ENCODE measurements at regions not wholly inside any gene's neighbourhood (a gene's known extent, or its start where the extent isn't known, plus 50 kb on each side); places are given as distances from the start of the nearest gene placed in this dataset.

DNA sequence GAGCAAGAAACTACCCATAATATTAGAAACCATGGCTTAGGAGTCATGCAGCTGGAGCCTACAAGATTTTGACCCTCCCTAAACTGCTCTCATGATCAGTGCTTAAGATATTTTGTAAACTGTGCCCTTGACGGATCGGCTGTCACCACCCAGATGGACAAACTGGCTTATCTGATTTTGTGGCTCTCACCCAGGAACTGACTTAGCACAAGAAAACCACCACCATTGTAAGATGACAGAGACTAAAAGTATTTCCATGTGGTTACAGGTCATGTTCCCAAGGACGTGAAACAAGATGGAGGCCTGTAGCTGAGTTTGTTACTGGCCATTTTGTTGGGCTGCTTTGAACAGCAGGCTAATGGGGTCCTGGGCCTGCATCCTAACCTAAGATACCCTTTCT lies 940.9 kb downstream of the OTOL1 start:
- no peak for DNase-seq (ENCODE audit: insufficient read length, low spot score, missing footprints)
- H3K4me3 ChIP-seq (ENCODE audit: insufficient read depth, low read length), result no peak overlapping the region
- peak overlapping the region; percentile 61 for H2AFZ ChIP-seq (ENCODE audit: low read length)
- H3K9me3 ChIP-seq (ENCODE audit: low read depth, low read length), result no peaks in the 10 kb centered on the region
- no peaks in the 10 kb centered on the region for H3K27me3 ChIP-seq (ENCODE audit: insufficient read depth, low read length)
- H3K36me3 ChIP-seq (ENCODE audit: insufficient read depth, low read length), result no peaks in the 10 kb centered on the region
- H3K79me2 ChIP-seq (ENCODE audit: insufficient read depth, low read length), result no peaks in the 10 kb centered on the region
- TF ChIP-seq, protein P1, sequence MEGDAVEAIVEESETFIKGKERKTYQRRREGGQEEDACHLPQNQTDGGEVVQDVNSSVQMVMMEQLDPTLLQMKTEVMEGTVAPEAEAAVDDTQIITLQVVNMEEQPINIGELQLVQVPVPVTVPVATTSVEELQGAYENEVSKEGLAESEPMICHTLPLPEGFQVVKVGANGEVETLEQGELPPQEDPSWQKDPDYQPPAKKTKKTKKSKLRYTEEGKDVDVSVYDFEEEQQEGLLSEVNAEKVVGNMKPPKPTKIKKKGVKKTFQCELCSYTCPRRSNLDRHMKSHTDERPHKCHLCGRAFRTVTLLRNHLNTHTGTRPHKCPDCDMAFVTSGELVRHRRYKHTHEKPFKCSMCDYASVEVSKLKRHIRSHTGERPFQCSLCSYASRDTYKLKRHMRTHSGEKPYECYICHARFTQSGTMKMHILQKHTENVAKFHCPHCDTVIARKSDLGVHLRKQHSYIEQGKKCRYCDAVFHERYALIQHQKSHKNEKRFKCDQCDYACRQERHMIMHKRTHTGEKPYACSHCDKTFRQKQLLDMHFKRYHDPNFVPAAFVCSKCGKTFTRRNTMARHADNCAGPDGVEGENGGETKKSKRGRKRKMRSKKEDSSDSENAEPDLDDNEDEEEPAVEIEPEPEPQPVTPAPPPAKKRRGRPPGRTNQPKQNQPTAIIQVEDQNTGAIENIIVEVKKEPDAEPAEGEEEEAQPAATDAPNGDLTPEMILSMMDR (IDR thresholded peaks at IDR 0.05; ENCODE audit: extremely low read depth, low read depth, low read length), result no peak
- H3K4me1 ChIP-seq (ENCODE audit: insufficient read depth, low read length), result no peaks in the 10 kb centered on the region
- H4K20me1 ChIP-seq (ENCODE audit: insufficient read depth, low read length), result no peaks in the 10 kb centered on the region
- H3K27ac ChIP-seq (ENCODE audit: low read depth, low read length), result no peak overlapping the region
- no peak overlapping the region for H3K4me2 ChIP-seq (ENCODE audit: insufficient read depth, low read length)

DNA sequence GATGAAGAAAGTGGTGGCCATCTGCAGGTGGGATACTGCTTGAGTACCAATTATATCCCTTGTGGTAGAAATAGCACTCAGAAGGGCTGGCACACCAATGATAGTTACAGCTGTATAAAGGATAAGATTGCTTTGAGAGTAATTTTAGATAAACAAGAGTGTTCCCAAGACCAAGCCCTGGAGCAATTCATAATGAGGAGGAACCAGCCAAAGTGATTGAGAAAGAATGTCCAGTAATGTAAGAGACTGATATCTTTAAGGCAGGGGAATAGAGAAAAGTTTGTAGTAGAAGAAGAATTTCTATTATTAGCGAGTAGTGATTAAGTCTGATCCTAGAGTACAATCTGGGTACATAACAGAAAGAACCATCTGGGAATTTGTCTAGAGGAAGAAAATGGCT lies 945.1 kb downstream of the OTOL1 start:
- TF ChIP-seq, protein P1 (IDR thresholded peaks at IDR 0.05; ENCODE audit: extremely low read depth, low read depth, low read length), result no peak
- DNase-seq (ENCODE audit: insufficient read length, low spot score, missing footprints), result no peak

DNA sequence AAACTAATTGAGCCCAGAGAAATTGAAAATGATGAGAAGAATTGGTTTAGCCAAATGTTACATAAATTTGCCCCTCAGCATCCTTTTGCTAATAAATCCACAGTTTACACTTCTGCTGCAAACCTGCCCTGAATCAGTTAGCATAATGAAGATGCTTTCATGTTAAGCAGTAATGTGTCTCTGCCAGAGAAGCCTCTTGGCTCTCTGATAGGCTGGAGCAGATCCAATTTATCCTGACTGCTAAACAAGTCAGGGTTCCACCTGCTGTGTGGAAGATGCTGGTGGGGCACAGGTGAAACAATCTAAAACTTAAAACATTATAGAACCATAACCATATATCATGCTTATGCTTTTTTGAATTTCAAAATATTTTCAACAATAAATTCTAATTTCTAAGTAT lies 946.8 kb downstream of the OTOL1 start:
- Histone ChIP-seq H3K36me3 (ENCODE audit: insufficient read depth, low read length) (no peaks in the 10 kb centered on the region), H3K4me3 (ENCODE audit: insufficient read depth, low read length) (no peak overlapping the region), H3K4me2 (ENCODE audit: insufficient read depth, low read length) (no peak overlapping the region), H3K9me3 (ENCODE audit: low read depth, low read length) (no peaks in the 10 kb centered on the region), H4K20me1 (ENCODE audit: insufficient read depth, low read length) (no peaks in the 10 kb centered on the region), H2AFZ (ENCODE audit: low read length) (no peak overlapping the region), H3K4me1 (ENCODE audit: insufficient read depth, low read length) (no peaks in the 10 kb centered on the region), H3K27ac (ENCODE audit: low read depth, low read length) (no peak overlapping the region), H3K27me3 (ENCODE audit: insufficient read depth, low read length) (no peaks in the 10 kb centered on the region), H3K79me2 (ENCODE audit: insufficient read depth, low read length) (no peaks in the 10 kb centered on the region)
- TF ChIP-seq, protein P1 (IDR thresholded peaks at IDR 0.05; ENCODE audit: extremely low read depth, low read depth, low read length), result no peak
- no peak for DNase-seq (ENCODE audit: insufficient read length, low spot score, missing footprints)

More for the DNA sequence above, 945.1 kb downstream of the OTOL1 start:
- Histone ChIP-seq H3K4me1 (ENCODE audit: insufficient read depth, low read length) (no peaks in the 10 kb centered on the region), H3K4me2 (ENCODE audit: insufficient read depth, low read length) (no peak overlapping the region), H4K20me1 (ENCODE audit: insufficient read depth, low read length) (no peaks in the 10 kb centered on the region), H3K4me3 (ENCODE audit: insufficient read depth, low read length) (no peak overlapping the region), H3K9me3 (ENCODE audit: low read depth, low read length) (no peaks in the 10 kb centered on the region), H3K27me3 (ENCODE audit: insufficient read depth, low read length) (no peaks in the 10 kb centered on the region), H3K27ac (ENCODE audit: low read depth, low read length) (no peak overlapping the region), H3K79me2 (ENCODE audit: insufficient read depth, low read length) (no peaks in the 10 kb centered on the region), H3K36me3 (ENCODE audit: insufficient read depth, low read length) (no peaks in the 10 kb centered on the region), H2AFZ (ENCODE audit: low read length) (no peak overlapping the region)

DNA sequence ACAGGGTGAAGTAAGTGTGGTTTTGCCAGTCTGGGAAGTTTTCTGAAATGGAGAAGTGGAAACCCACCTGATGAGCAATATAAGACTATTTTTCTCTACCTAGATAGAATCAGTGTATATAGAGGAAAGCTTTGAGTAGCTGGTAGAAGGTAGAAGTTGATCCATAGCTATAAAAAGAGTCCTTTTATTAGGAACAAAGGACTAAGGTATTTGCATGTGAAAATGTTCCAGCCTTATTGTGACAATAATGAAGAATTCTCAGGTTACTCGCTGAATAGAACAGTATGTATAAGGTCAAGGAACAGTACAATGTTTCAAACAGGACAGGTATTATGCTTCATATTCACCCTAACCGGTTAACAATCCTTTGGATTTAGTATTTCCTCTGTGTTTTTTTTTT lies 972.2 kb downstream of the OTOL1 start:
- Histone ChIP-seq H3K79me2 (ENCODE audit: insufficient read depth, low read length) (no peaks in the 10 kb centered on the region), H4K20me1 (ENCODE audit: insufficient read depth, low read length) (no peaks in the 10 kb centered on the region), H3K27ac (ENCODE audit: low read depth, low read length) (no peak overlapping the region), H3K4me2 (ENCODE audit: insufficient read depth, low read length) (no peak overlapping the region), H3K4me1 (ENCODE audit: insufficient read depth, low read length) (no peaks in the 10 kb centered on the region), H2AFZ (ENCODE audit: low read length) (no peak overlapping the region), H3K27me3 (ENCODE audit: insufficient read depth, low read length) (no peaks in the 10 kb centered on the region), H3K36me3 (ENCODE audit: insufficient read depth, low read length) (no peaks in the 10 kb centered on the region), H3K9me3 (ENCODE audit: low read depth, low read length) (no peaks in the 10 kb centered on the region), H3K4me3 (ENCODE audit: insufficient read depth, low read length) (no peak overlapping the region)
- no peak for DNase-seq (ENCODE audit: insufficient read length, low spot score, missing footprints)
- TF ChIP-seq, protein P1 (IDR thresholded peaks at IDR 0.05; ENCODE audit: extremely low read depth, low read depth, low read length), result no peak

Measured in osteoblast (primary cell).